H1 (cell line): ENCODE measurements at regions not wholly inside any gene's neighbourhood (a gene's known extent, or its start where the extent isn't known, plus 50 kb on each side); places are given as distances from the start of the nearest gene placed in this dataset.
"Not testable (repeated sequence)": the region's sequence is repeated elsewhere in the genome, so short reads cannot be mapped to it uniquely, and the experiment has no call there.

Source experiments
- CTCF ChIA-PET: fragments of 300-600 bp; sonication (Branson Sonifier 250); formaldehyde crosslinking; loops from one replicate; lab custom pipeline; 2021; ENCODE audit not compliant: partially characterized antibody; lab: Charles Lee
- POLR2A ChIA-PET: fragments of 300-600 bp; sonication (Branson Sonifier 250); formaldehyde crosslinking; loops from one replicate; lab custom pipeline; 2021; ENCODE audit warnings: inconsistent platforms; ENCODE audit not compliant: partially characterized antibody; lab: Charles Lee
- DNase-seq, 2 experiments: peaks; one replicate each; pipeline versions ENCODE4 v3.0.0 to v3.0.0-alpha.2; 2010 to 2022; ENCODE audit warnings: low spot score in 2 of 2, low read depth in 1 of 2, mixed read lengths in 1 of 2
- FAIRE-seq: peaks from 2 replicates; lab custom pipeline; 2011; peaks lifted over from hg19 to GRCh38; lab: Jason Lieb, UNC
- H2AFZ ChIP-seq: 2 replicates; pipeline ENCODE4 v1.8.1; 2012; ENCODE audit warnings: low read length, inconsistent platforms
- H2AK5ac ChIP-seq: 2 replicates; pipeline ENCODE4 v1.6.1; 2013; ENCODE audit warnings: low read depth, low read length
- H2BK120ac ChIP-seq: replicated peaks from 2 replicates; pipeline ENCODE3; 2013; ENCODE audit warnings: low read depth, low read length, inconsistent platforms
- H2BK12ac ChIP-seq: 2 replicates; pipeline ENCODE4 v1.6.1; 2013; ENCODE audit warnings: low read depth, low read length
- H2BK15ac ChIP-seq: 2 replicates; pipeline ENCODE4 v1.6.1; 2013; ENCODE audit warnings: low read length
- H2BK20ac ChIP-seq: 2 replicates; pipeline ENCODE4 v1.6.1; 2013; ENCODE audit warnings: low read length
- H2BK5ac ChIP-seq: 2 replicates; pipeline ENCODE4 v1.6.1; 2013; ENCODE audit warnings: low read depth, low read length
- H3K14ac ChIP-seq: 2 replicates; pipeline ENCODE4 v1.6.1; 2013; ENCODE audit warnings: inconsistent platforms; ENCODE audit not compliant: insufficient read length
- H3K18ac ChIP-seq: 2 replicates; pipeline ENCODE4 v1.6.1; 2013; ENCODE audit warnings: low read length; ENCODE audit errors: extremely low read depth
- H3K23ac ChIP-seq: 2 replicates; pipeline ENCODE4 v1.6.1; 2013; ENCODE audit warnings: inconsistent platforms; ENCODE audit not compliant: insufficient read length
- H3K23me2 ChIP-seq: 2 replicates; pipeline ENCODE4 v1.6.1; 2013; ENCODE audit warnings: low read depth, low read length
- H3K27ac ChIP-seq: 2 replicates; pipeline ENCODE4 v1.6.1; 2011; ENCODE audit warnings: low read depth, low read length, inconsistent platforms
- H3K27me3 ChIP-seq, 4 experiments: replicated peaks in 1 of 4; 1 replicate in 1 of 4; 2 replicates in 3 of 4; pipeline versions ENCODE4 v1.6.1 to v1.8.1; 2011 to 2013; ENCODE audit warnings: low read length in 3 of 4, mild to moderate bottlenecking in 3 of 4, inconsistent platforms in 2 of 4, mixed read lengths in 2 of 4, moderate library complexity in 1 of 4; ENCODE audit not compliant: control insufficient read depth in 3 of 4, insufficient read depth in 3 of 4; ENCODE audit errors: extremely low read depth in 1 of 4
- H3K36me3 ChIP-seq, 4 experiments: 2 replicates each; pipeline versions ENCODE4 v1.6.1 to v1.8.1; 2011 to 2013; ENCODE audit warnings: mild to moderate bottlenecking in 4 of 4, low read length in 3 of 4, moderate library complexity in 2 of 4, control low read depth in 1 of 4, inconsistent platforms in 1 of 4; ENCODE audit not compliant: insufficient read depth in 4 of 4, control insufficient read depth in 2 of 4
- H3K4ac ChIP-seq: replicated peaks from 2 replicates; pipeline ENCODE3; 2013; ENCODE audit warnings: low read length, low read depth, mixed read lengths, inconsistent platforms; ENCODE audit not compliant: insufficient read length
- H3K4me1 ChIP-seq, 4 experiments: replicated peaks in 1 of 4; 1 replicate in 1 of 4; 2 replicates in 3 of 4; pipeline versions ENCODE4 v1.6.1 to v1.8.1; 2011 to 2013; ENCODE audit warnings: low read length in 3 of 4, inconsistent platforms in 2 of 4, mixed read lengths in 1 of 4; ENCODE audit not compliant: insufficient read depth in 4 of 4, control insufficient read depth in 3 of 4
- H3K4me2 ChIP-seq, 2 experiments: 2 replicates each; pipeline versions ENCODE4 v1.6.1 to v1.8.1; 2011 to 2013; ENCODE audit warnings: low read depth in 2 of 2, low read length in 2 of 2, control low read depth in 1 of 2, inconsistent platforms in 1 of 2, mild to moderate bottlenecking in 1 of 2; ENCODE audit not compliant: insufficient read depth in 1 of 2
- H3K4me3 ChIP-seq, 4 experiments: fragments of 200-600, 300-600 bp in 1 of 4; sonication (generic), shearing (Covaris generic), sonication (Bioruptor Twin) in 1 of 4; 2 replicates each; pipeline versions ENCODE4 v1.5.1 to v1.8.1; 2011 to 2016; ENCODE audit warnings: low read length in 4 of 4, low read depth in 3 of 4, control low read depth in 2 of 4, inconsistent platforms in 2 of 4, mild to moderate bottlenecking in 2 of 4, mixed read lengths in 1 of 4, moderate library complexity in 1 of 4; ENCODE audit not compliant: insufficient read depth in 2 of 4; ENCODE audit errors: extremely low read depth in 1 of 4
- H3K56ac ChIP-seq: replicated peaks from 2 replicates; pipeline ENCODE3; 2013; ENCODE audit warnings: low read depth, mild to moderate bottlenecking, mixed read lengths, low read length, inconsistent platforms; ENCODE audit not compliant: insufficient read length
- H3K79me1 ChIP-seq: 2 replicates; pipeline ENCODE4 v1.6.1; 2013; ENCODE audit warnings: low read depth, low read length, control low read depth
- H3K79me2 ChIP-seq, 2 experiments: 2 replicates each; pipeline versions ENCODE4 v1.6.1 to v1.8.1; 2012 to 2013; ENCODE audit warnings: low read length in 2 of 2, mild to moderate bottlenecking in 2 of 2, inconsistent platforms in 1 of 2; ENCODE audit not compliant: insufficient read depth in 2 of 2, control insufficient read depth in 1 of 2
- H3K9ac ChIP-seq, 4 experiments: replicated peaks in 1 of 4; 1 replicate in 1 of 4; 2 replicates in 3 of 4; pipeline versions ENCODE4 v1.6.1 to v1.8.1; 2011 to 2013; ENCODE audit warnings: low read depth in 3 of 4, low read length in 3 of 4, control low read depth in 2 of 4, mild to moderate bottlenecking in 2 of 4, moderate library complexity in 2 of 4, inconsistent platforms in 1 of 4; ENCODE audit errors: extremely low read depth in 1 of 4
- H3K9me3 ChIP-seq, 2 experiments: 2 replicates each; pipeline versions ENCODE4 v1.6.1 to v1.8.1; 2012 to 2013; ENCODE audit warnings: mild to moderate bottlenecking in 2 of 2, moderate library complexity in 2 of 2, control low read depth in 1 of 2, inconsistent platforms in 1 of 2, low read depth in 1 of 2, low read length in 1 of 2, mixed read lengths in 1 of 2; ENCODE audit not compliant: insufficient read depth in 2 of 2
- H4K20me1 ChIP-seq, 2 experiments: replicated peaks in 1 of 2; 2 replicates each; pipeline versions ENCODE3 to v1.8.1; 2011 to 2013; ENCODE audit warnings: inconsistent platforms in 2 of 2, low read length in 2 of 2, mild to moderate bottlenecking in 1 of 2; ENCODE audit not compliant: insufficient read depth in 2 of 2, control insufficient read depth in 1 of 2
- H4K5ac ChIP-seq: 2 replicates; pipeline ENCODE4 v1.6.1; 2013; ENCODE audit warnings: low read length, low read depth, mixed read lengths, inconsistent platforms; ENCODE audit not compliant: insufficient read length
- H4K8ac ChIP-seq: 2 replicates; pipeline ENCODE4 v1.8.0; 2013; ENCODE audit warnings: mild to moderate bottlenecking, moderate library complexity, low read length, inconsistent platforms; ENCODE audit not compliant: insufficient read depth; ENCODE audit errors: extremely low read depth
- H4K91ac ChIP-seq: replicated peaks from 2 replicates; pipeline ENCODE3; 2013; ENCODE audit warnings: low read length, mixed read lengths, inconsistent platforms; ENCODE audit not compliant: insufficient read length
- MAX ChIP-seq: IDR thresholded peaks from 2 replicates; pipeline ENCODE4 v1.6.1; 2012; ENCODE audit warnings: inconsistent platforms
- WGBS, 2 experiments: shearing (Covaris generic) in 1 of 2; methylation state at CpG; one replicate each; pipeline versions ENCODE4 v1.1.6 to v1.1.7; 2013 to 2015; ENCODE audit warnings: low lambda C conversion rate in 2 of 2, mixed read lengths in 2 of 2, inconsistent platforms in 1 of 2, low coverage in 1 of 2, missing lambda C conversion rate in 1 of 2; ENCODE audit not compliant: insufficient replicate concordance in 2 of 2, insufficient coverage in 1 of 2, insufficient read length in 1 of 2; ENCODE audit errors: extremely low coverage in 1 of 2, missing lambda C conversion rate in 1 of 2; 5-methylcytosine and 5-hydroxymethylcytosine counted together

- TF ChIP-seq MAX = no peak
Observed at GRCh38 chr1:187696073-187696472, 867.3 kb downstream of the PLA2G4A start (continued).

GRCh38 chr1:187703138-187704130 is 874.7 kb downstream of the PLA2G4A start:
- H3K18ac ChIP-seq, H4K20me1 ChIP-seq, FAIRE-seq, H3K4ac ChIP-seq, H4K91ac ChIP-seq, H3K4me2 ChIP-seq, H3K9me3 ChIP-seq, H2AFZ ChIP-seq, H3K79me2 ChIP-seq, H4K5ac ChIP-seq, H3K4me3 ChIP-seq, H3K27me3 ChIP-seq, H3K23me2 ChIP-seq, H2BK15ac ChIP-seq, POLR2A ChIA-PET, DNase-seq, H3K23ac ChIP-seq, H3K79me1 ChIP-seq, H4K8ac ChIP-seq, H3K4me1 ChIP-seq, H3K9ac ChIP-seq, H3K36me3 ChIP-seq, H2BK12ac ChIP-seq, H2BK5ac ChIP-seq, H2AK5ac ChIP-seq, H2BK20ac ChIP-seq, H2BK120ac ChIP-seq, H3K27ac ChIP-seq, H3K14ac ChIP-seq, H3K56ac ChIP-seq: not testable (repeated sequence)
- CTCF ChIA-PET = interaction anchor here (1.3 kb wide), 1 partner anchor 12 kb away, joined by 3 read pairs; no protein-coding TSS in a partner anchor
- 81% methylated on average over 28 of the region's 46 CpGs; no CpG with 5 or more reads in 1 of the 2 experiments for WGBS, 2 experiments
